SIG-M5 treated with dmso at 0.1 percent for 504 hours (cell line): ENCODE measurements at regions not wholly inside any gene's neighbourhood (a gene's known extent, or its start where the extent isn't known, plus 50 kb on each side); places are given as distances from the start of the nearest gene placed in this dataset.
"Not testable (repeated sequence)": the region's sequence is repeated elsewhere in the genome, so short reads cannot be mapped to it uniquely, and the experiment has no call there.

ENCODE experiments used
- DNase-seq: peaks from one replicate; lab custom pipeline; 2025; ENCODE audit not compliant: unreplicated experiment; lab: John Stamatoyannopoulos, UW

GRCh38 chr5:173496129-173496882, 120.1 kb downstream of the BOD1 start:
- no peak for DNase-seq

- DNase-seq: no peak
Observed at GRCh38 chr5:173495225-173495904, 121.1 kb downstream of the BOD1 start.

GRCh38 chr5:173494446-173494845, 122.0 kb downstream of the BOD1 start:
- no peak for DNase-seq

GRCh38 chr5:173493846-173494245, 122.6 kb downstream of the BOD1 start:
- DNase-seq: no peak

GRCh38 chr5:173493040-173493439, 123.4 kb downstream of the BOD1 start:
- DNase-seq: no peak

GRCh38 chr5:173490681-173491080, 125.8 kb downstream of the BOD1 start:
- DNase-seq: no peak

- no peak for DNase-seq
Observed at GRCh38 chr5:173488144-173488543, 128.3 kb downstream of the BOD1 start.

- DNase-seq: no peak
Observed at GRCh38 chr5:173487300-173487699, 129.2 kb downstream of the BOD1 start.

- no peak for DNase-seq
Observed at GRCh38 chr5:173486355-173487225, 129.9 kb downstream of the BOD1 start.

GRCh38 chr5:173484569-173484968, 131.9 kb downstream of the BOD1 start:
- DNase-seq: no peak

- DNase-seq: not testable (repeated sequence)
Observed at GRCh38 chr5:173483599-173483998, 132.9 kb downstream of the BOD1 start.

GRCh38 chr5:173483160-173483559, 133.3 kb downstream of the BOD1 start:
- DNase-seq: no peak

- no peak for DNase-seq
Observed at GRCh38 chr5:173481821-173482220, 134.6 kb downstream of the BOD1 start.

- no peak for DNase-seq
Observed at GRCh38 chr5:173480896-173481295, 135.6 kb downstream of the BOD1 start.

GRCh38 chr5:173479711-173480110, 136.7 kb downstream of the BOD1 start:
- no peak for DNase-seq

GRCh38 chr5:173477345-173478040, 139.0 kb downstream of the BOD1 start:
- no peak for DNase-seq

- no peak for DNase-seq
Observed at GRCh38 chr5:173475780-173476179, 140.7 kb downstream of the BOD1 start.

GRCh38 chr5:173474881-173475287, 141.6 kb downstream of the BOD1 start:
- DNase-seq: no peak

GRCh38 chr5:173473288-173473687, 143.2 kb downstream of the BOD1 start:
- no peak for DNase-seq

GRCh38 chr5:173472784-173473278, 143.6 kb downstream of the BOD1 start:
- DNase-seq: no peak

GRCh38 chr5:173472164-173472563, 143.9 kb upstream of the STC2 start:
- DNase-seq: no peak
